ENCODE measurements at regions not wholly inside any gene's neighbourhood (a gene's known extent, or its start where the extent isn't known, plus 50 kb on each side); places are given as distances from the start of the nearest gene placed in this dataset.

GRCh38 chr18:65358306-65358705 lies 392.5 kb upstream of the CDH7 start:
- Histone ChIP-seq H4K20me1 (ENCODE audit: insufficient read depth, low read length) (no peaks in the 10 kb centered on the region), H3K36me3 (replicated peaks in 1 of 2; ENCODE audit: control insufficient read depth in 1 of 2, insufficient read depth in 2 of 2, low read length in 2 of 2) (no peaks in the 10 kb centered on the region), H3K79me2 (ENCODE audit: insufficient read depth, low read length) (no peaks in the 10 kb centered on the region), H3K27me3 (ENCODE audit: control insufficient read depth in 1 of 2, insufficient read depth in 2 of 2, low read length in 2 of 2) (no peaks in the 10 kb centered on the region), H3K27ac (ENCODE audit: extremely low read length, insufficient read depth, low read length) (no peak overlapping the region), H3K9ac (ENCODE audit: insufficient read depth, low read depth, low read length) (no peak overlapping the region), H3K4me1 (ENCODE audit: insufficient read depth, low read length) (no peaks in the 10 kb centered on the region), H3K4me3 (replicated peaks in 1 of 3; ENCODE audit: insufficient read depth in 1 of 3, low read depth in 2 of 3, low read length in 3 of 3) (no peak overlapping the region), H2AFZ (ENCODE audit: low read length) (no peak overlapping the region), H3K9me3 (ENCODE audit: low read length) (no peaks in the 10 kb centered on the region), H3K4me2 (ENCODE audit: low read depth, low read length) (no peak overlapping the region)
- no peak for DNase-seq (ENCODE audit: low spot score)
- ATAC-seq, result no peak
- 0% methylated on average over 3 of the region's 3 CpGs for WGBS (ENCODE audit: low lambda C conversion rate)
- no TSS peak for BruUV-seq (replicated peaks)
- TF ChIP-seq ZNF503 (CRISPR knock-in tag; IDR thresholded peaks at IDR 0.05), result no peak
- no peak for TF ChIP-seq ZFP82 (CRISPR knock-in tag; IDR thresholded peaks at IDR 0.05; ENCODE audit: borderline replicate concordance)
- no peak for TF ChIP-seq ARNT (IDR thresholded peaks at IDR 0.05)
- no peak for TF ChIP-seq ZNF674 (CRISPR knock-in tag; IDR thresholded peaks at IDR 0.05; ENCODE audit: low read depth)
- no peak for TF ChIP-seq ZNF512 (CRISPR knock-in tag; IDR thresholded peaks at IDR 0.05)
- TF ChIP-seq SIX1 (CRISPR knock-in tag; IDR thresholded peaks at IDR 0.05; ENCODE audit: borderline replicate concordance), result no peak
- TF ChIP-seq RARG (CRISPR knock-in tag; IDR thresholded peaks at IDR 0.05; ENCODE audit: low read depth), result no peak
- no peak for TF ChIP-seq ZMYM4 (CRISPR knock-in tag; IDR thresholded peaks at IDR 0.05)
- no peak for TF ChIP-seq GPN1 (CRISPR knock-in tag; IDR thresholded peaks at IDR 0.05; ENCODE audit: borderline replicate concordance)
- TF ChIP-seq ZNF563 (CRISPR knock-in tag; IDR thresholded peaks at IDR 0.05), result no peak
- TF ChIP-seq CC2D1A (CRISPR knock-in tag; IDR thresholded peaks at IDR 0.05), result no peak
- ChIA-PET CTCF (ENCODE audit: low intra/inter-chr PET ratio, low total read pairs) (no interaction called here), POLR2A (no interaction called here)
- in situ Hi-C loops (cut with HindIII; ENCODE audit: extremely low pct_ligation_motif_present, low pct_unique_long_range_greater_than_20kb), result no loop called here
- intact Hi-C loops (cut with micrococcal nuclease; ENCODE audit: unreplicated experiment), result no loop called here
- FAIRE-seq, result no peak
